UCSD-AML1 (cell line): ENCODE measurements at regions not wholly inside any gene's neighbourhood (a gene's known extent, or its start where the extent isn't known, plus 50 kb on each side); places are given as distances from the start of the nearest gene placed in this dataset.

Source experiments
- DNase-seq: peaks from one replicate; lab custom pipeline; 2025; ENCODE audit not compliant: unreplicated experiment; lab: John Stamatoyannopoulos, UW

DNA sequence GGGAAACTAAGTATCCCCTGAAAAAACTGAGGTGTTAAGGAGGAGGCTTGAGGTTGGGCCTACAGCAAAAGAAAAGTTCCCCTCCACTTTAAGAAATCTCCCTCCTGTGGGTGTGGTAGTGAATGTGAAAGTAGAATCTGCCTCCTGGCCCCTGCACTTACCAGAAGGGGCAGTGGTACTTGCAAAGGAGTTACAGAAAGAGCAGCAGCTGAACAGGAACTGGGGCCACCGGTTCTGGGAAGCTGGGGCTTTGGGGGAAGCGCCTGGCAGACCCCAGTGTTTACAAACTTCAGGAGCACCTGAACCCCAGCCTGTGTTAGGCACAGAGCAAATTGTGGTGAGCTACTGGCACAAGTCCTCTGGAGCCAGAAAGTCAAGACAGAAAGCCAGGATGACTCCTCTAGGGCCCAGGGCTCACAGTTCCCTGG is 250.2 kb upstream of the FGGY start:
- peak; percentile 37 for DNase-seq

DNA sequence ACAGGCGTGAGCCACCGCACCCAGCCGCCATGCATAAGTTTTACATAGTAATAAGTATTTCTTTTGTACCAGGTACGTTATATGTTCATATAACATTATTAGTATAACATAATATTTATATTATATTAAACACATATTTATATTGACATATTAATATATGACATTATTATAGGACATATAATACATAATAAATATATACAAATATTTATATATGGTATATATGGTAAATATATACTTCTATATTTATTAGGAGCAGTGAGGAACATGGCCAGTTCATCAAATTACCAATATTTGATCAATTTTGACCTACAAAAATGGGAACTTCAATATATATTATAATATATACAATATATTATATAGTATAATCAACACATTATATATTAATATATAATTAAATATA is 245.9 kb upstream of the FGGY start:
- DNase-seq: no peak

DNA sequence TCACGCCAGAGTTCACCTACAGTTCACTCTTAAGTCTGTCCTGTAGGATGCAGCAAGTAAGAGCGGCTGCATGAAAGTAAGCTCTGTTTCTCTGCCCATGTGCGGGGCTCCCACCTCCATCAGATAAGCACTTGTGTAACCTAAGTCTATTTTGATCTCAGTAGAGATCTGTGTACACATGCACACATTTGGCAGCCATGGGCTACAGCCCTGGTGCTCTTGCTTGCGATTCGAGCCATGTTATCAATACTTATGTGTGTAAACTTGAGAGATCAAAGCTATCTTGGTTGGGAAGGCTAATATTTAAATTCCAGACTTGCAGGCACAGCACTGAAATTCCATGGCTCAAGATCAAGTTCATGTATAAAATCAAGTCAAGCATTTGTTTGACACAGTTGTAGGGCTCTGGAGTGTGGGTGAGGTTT is 244.7 kb upstream of the FGGY start:
- no peak for DNase-seq

DNA sequence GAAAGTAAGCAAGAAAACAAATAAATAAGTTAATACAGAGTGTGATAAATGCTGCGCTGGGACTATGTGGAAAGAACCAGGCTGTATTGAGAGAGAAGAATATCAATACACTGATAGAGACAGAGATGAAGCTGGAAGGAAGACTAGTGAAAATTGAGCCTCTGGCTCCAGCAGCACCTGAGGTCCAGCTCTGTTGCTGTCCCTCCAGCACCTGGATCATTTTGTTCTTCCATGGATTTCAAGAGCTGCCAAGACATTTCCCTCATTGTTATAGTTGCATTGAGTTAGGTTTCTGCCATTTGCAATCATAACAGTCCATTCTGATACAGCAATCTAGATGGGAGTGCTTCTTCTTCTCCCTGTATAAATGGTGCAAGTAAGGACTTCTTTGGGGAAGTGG is 242.7 kb upstream of the FGGY start:
- no peak for DNase-seq

DNA sequence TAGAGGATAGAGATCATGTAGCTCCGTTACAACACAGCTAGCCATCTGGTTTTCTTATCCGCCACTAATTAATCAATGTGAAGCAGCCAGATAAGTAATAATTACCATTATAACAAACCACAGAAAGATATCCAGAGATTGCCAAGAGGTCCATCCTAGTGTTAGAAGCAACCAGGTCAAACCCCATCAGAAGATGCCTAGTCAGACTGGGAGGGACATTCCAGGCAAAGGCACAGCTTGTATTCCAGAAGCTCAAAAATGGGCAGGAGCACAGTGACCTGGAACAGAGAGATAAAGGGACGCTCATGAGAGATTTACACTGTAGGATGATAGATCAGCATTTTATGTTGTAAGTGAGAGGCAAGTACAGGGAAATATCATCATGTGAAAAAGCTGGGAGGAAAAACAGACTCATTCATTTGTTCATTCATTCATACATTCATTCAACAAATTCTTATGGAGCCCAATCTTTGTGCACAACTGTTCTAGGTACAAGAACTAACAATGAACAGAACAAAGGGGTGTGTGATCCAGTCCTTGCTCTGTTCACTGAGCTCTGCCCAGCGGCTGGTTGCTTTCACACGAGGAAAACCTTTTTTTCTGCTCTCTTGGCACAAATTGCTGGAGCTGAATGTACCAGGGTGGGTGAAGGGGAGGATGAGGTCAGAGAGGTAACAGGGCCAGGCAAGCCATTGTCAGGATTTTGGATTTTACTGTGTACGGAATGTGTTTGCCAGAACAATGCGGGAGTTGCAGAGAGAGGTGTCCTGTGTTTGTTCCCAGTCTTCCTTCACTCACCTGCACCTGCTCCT is 240.8 kb upstream of the FGGY start:
- DNase-seq: no peak

DNA sequence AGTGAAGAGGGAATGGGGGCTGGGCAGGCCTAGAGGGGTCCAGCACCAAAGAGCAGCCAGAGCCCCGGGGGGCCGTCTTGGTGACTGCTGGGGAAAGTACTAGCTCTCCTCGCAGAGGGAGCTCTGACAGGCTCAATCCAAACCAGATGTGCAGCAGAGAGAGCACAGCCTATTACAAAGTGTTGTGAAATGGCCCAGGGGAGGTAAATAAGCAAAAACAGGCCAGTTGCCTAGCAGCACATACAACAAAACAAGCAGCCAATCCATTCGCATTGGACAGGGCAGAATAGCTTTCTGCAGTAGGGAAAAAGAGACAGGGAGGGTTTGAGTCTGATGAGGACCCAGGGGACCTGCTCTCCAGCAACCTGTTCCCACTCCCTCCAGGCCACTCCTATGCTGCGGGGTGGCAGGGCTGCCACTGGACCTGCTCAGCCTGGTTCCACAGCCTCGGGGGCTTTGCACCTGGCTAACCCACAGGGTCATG is 239.6 kb upstream of the FGGY start:
- no peak for DNase-seq

DNA sequence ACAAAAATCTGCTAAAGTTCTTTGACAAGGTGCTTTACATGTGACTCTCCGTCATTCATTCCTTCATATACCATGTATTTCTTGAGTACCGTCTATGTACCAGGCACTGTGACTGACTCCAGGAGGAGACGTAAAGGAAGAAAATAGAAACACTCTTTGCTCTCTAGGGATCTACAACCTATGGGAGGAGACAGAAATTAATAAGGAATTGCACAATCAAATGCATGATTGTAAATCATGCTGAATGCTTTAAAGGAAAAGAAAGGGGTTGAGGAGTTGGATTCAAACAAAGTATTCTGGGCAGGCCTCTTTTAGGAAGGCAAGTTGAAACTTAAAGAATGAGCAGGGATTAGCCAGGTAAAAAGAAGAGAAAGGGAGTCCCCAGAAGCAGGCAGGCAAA is 239.1 kb upstream of the FGGY start:
- no peak for DNase-seq

DNA sequence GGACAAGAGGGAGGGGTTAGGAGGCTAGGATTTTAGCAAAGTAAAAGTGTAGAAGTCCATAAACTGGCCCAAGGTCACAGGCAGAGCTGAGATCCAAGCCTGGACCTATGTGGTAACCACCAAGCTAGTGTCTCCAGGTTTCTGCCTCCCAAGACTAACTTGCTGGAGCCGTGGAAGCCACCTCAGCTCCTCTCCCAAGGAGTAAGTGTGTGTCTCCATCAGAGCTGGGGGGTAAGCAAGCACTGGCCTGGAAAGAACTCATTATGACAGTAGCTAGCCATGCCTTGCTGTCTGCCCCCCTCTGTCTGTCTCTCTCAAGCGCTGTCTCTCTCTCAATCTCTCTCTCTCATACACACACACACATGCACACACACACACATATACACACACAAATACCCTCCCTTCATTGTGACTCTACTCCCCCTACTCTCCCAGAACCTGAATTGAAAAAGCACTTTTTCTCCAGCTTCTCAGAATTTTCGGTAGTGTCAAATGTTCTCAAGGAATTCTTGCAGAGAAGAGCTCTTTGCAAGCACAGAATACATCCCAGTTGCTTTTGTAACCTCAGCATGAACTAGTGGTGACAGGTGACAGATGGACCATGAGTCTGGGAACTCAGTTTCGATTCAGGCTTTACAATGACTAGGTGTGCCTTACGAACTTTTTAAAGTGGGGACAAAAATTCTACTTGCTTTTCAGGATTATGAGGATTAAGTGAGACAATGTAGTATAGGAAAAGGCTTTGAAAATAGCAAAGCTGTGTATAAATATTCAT is 238.0 kb upstream of the FGGY start:
- no peak for DNase-seq

DNA sequence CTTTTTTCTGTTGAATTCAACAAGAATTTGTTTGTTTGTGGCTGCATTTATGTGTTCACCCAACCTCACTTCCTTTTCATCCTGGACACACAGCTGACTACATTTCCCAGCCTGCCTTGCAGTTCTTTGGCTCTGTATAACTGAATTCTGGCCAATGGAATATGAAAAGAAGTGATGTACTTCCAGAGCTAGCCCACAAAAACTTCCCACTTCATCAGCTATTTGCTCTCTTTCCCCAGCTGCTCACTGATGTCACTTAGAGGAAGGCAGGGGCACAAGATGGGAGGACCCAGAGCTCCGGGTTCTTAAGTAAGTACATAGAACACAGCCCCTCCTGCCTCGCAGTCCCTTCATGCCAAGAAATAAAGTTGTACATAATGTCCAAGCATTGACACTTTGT is 235.0 kb upstream of the FGGY start:
- peak; percentile 19 for DNase-seq

DNA sequence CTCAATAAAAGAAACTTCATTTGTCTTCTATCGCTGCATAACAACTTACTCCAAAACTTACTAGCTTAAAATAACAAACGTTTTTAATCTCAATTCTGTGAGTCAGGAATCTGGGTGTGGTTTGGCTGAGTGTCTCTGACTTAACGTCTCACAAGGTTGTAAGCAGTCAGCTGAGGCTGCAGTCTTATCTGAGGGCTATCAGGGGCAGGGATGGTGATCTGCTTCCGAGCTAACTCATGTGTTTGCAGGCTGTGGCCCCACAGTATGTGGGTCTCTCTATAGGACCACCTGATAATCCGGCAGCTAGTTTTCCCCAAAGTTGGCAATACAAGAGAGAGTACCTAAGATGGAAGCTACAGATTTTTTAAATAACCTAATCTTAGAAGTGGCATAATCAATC is 234.2 kb upstream of the FGGY start:
- no peak for DNase-seq

DNA sequence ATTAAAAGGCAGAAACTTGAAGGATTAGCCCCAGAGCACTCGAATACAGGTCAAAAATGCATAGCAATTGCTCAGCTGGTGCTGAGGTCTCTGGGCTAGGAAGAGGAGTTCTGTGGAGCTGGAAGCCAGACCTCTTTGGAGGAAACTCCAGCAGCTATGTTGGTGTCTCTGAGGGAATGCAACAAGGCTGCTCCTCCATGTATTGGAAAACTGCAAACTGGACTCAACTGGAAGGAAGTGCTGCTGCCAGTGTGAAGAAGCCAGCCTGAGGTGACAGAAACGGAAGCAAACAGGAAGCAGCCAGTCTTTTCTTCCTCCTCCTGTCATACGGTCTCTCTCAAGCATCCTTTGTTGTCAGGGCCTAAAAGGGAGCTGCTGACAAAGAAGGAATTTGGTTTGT is 233.4 kb upstream of the FGGY start:
- peak; percentile 45 for DNase-seq

DNA sequence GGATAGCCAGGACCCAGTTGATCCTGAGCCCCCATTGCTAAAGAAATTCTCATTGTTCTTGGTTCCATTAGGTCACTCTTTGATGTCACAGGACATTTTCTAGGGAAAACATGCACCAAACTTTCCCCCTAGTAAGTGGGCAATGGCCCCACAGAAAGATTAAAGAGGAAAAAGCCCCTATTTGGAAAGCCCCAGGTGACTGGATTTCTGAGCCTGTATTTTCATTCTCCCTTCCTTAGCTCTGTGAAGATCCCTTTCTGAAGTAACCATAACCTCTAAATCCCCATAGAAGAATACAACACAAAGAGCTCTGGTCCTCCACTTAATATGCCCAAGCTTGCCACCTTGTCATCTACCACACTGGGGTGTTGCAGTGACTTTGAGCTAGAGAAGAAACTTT is 232.3 kb upstream of the FGGY start:
- no peak for DNase-seq

DNA sequence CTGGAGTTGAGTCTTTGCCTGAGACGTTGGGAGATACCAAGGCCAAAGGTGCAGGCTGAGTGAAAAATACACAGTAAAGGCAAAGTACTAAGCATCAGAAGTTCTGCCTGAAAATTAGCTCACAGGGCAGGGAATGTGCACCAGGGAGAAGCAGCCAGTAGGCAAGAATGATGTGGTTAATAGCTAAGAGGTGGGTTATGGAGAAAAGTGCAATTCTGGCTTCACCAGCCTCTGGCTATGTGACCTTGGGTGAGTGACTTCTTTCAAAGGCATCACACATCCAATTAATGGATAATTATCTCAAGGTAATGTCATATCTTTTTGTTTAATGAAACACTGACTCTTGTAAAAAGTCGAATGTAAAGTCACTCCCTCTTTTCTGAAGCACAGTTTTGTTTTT is 230.7 kb upstream of the FGGY start:
- no peak for DNase-seq

DNA sequence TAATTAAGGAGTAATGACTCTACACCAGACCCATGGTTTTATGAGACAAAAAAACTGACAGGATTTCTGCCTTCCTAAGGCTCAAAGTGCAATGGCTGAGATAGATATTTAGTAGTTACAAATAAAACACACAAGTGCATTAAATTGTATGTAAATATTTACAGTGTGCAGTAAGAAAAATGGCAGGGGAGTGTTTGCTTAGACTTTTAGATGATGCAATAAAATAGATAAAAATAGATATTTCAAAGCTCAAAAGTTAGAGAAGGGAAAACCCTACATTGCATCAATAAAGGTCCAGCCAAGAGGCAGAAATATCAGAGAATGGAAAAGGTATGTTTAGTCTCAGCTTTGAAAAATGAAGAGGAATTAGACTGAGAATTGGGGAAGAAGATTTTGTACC is 226.3 kb upstream of the FGGY start:
- DNase-seq: no peak

DNA sequence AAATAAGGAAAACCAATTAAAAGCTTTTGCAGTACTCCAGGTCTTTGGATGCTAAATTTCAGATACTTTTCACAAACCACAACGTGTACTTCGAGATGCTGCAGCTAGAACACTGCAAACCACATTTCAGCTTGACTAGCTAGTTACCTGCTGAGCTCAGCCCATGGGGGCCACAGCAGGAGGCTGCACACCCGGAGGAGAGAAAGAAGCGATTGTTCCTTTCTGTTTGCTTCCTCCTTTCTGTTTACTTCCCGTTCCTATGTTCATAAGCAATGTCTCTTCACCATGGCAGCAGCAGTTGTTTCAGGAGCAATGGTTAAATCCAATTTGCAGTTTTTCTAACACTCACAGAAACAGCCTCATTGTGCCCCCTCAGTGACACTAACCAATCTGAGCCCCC is 225.6 kb upstream of the FGGY start:
- DNase-seq: no peak

DNA sequence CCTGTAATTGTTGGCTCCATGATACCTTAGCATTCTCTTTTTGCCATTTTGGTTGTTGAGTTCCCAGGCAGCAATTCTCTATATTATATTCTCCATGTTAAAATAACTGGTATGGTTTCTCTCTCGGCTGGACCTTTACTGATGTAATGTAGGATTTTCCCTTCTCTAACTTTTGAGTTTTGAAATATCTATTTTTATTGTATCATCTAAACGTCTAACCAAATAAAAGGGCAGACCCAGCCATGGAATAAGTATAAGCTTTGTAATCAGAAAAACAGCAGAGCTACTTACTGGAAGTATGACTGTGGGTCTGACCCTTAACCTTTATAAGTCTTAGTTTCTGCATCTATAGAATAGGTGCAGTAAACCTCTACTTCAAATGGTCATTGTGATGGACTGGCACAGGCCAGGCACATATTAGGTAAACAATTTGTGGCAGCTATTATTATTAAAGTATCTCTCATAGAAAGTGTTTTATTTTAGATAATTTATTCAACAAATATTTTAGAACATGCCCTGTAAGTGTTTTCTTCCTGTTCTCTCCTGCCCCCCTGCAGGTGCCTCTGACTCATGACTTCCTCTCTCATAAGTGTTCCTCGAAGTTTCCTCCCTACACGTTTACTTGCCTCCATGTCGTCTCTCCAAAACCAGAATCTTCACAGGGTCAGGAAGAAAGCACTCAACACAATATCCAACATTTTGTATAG is 224.9 kb upstream of the FGGY start:
- DNase-seq: no peak

DNA sequence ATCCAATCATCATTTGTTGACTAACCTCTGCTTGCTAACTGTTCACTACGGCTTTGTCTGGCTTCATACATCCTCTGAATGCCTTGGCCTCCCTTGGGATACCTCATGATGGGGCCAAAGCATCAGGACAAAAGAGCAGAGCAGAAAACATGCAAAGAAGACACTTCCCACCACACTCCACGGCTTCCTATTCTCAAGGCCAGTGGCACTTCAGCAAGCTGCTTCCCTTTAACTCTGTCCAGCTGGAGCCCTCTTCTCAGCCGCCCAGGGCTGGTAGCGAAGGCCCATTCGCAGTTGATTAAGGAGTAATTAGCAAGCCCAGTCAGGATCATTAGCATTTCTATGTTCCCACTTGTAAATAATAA is 224.3 kb upstream of the FGGY start:
- DNase-seq: peak; percentile 30

DNA sequence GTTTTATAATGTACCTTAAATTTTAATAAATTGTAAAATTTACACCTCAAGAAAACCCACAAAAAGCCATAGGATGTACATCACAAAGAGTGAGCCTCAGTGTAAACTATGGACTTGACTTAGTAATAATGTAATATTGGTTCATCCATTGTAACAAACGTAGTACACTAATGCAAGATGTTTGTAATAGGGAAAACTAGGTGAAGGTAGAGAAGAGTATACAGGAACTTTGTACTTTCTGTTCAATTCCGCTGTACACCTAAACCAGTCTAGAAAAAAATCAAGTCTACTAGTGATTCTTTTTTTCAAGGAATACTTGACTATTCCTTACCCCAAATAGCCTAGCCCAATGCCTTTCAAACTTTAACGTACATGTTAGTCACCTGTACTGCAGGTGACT is 222.3 kb upstream of the FGGY start:
- no peak for DNase-seq

DNA sequence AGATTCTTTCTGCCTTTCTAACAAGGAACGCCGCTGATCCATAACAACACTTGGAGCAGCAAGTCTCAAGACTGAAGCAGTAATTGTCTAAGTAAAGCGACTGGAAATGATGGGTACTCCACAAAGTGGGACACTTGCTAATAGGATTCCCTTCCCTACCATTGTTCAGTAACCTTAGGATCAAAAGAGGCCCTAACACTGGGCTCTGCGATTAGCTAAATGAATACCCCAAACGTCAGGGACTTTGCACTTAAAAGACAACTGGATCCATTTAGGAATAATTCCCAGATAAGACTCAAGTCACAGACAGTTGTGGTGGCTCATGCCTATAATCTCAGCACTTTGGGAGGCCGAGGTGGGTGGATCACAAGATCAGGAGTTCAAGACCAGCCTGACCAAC is 221.9 kb upstream of the FGGY start:
- DNase-seq: no peak

DNA sequence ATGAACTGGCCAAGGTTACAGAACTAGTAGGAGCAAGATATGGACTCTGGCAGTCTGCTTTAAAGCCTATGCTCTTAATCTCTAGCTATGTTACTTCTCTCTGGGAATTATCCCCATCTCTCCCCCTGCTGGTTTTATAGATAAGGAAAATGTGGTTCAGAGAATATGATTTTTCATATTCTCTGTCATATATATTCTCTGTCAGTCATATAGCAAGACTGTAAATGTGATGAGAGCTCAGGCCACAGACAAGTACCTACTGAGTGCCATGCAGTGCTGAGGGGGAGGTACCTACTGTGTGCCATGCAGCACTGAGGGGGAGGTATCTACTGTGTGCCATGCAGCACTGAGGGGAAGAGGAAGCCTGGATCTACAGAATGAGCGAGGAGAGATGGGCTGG is 220.3 kb upstream of the FGGY start:
- no peak for DNase-seq

DNA sequence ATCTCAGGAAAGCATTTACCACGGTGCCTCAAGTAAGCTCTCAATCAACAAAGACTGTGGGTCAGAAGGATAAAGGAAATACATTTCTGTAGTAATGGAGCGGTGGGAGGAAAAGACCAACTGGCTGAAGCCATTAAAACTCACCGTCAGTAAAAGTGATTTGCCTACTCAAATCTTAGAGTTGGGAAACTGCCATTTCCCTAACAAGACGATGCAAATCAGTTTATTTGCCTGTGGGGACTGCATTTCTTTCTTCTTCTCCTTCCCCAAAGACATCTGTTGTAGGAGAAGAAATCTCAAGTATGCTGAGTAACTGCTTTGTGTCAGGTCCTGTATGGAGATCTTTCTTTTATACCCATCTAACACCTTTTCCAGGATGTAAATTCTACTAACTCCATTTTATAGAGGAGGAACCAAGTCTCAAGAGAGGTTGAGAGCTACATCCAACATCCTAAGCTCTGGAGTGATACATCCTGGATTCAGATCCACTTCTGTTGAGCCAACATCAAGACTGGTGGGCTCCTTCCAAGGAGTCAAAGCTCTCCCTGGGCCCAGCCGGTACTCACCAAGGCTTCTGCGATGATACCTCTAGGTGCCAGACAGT is 219.3 kb upstream of the FGGY start:
- DNase-seq: no peak
